ENCODE measurements at regions not wholly inside any gene's neighbourhood (a gene's known extent, or its start where the extent isn't known, plus 50 kb on each side); places are given as distances from the start of the nearest gene placed in this dataset.
"Not testable (repeated sequence)": the region's sequence is repeated elsewhere in the genome, so short reads cannot be mapped to it uniquely, and the experiment has no call there.

- not testable (repeated sequence) for DNase-seq
Observed at GRCh38 chr5:68020461-68020969, 195.0 kb upstream of the PIK3R1 start.

GRCh38 chr5:68015381-68016302 is 199.9 kb upstream of the PIK3R1 start:
- no peak for DNase-seq

DNA sequence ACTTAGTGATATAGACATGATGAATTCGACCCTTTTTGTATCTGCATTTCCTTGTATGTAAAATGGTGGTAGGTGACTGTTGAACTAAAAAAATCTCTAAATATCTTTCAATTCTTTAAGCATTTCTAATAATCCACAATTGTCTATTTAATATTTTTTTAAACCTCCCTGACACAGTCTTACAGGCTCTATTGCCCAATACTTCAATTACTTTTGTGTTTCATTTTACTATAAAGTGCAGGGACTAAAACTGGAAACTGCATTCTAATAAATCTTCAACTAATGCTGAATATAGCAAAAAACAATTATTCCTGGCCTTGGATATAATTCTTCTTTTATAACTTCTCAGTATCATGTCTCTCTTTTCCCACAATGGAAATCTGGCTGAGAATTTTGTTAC is 202.7 kb upstream of the PIK3R1 start:
- no peak for DNase-seq

DNA sequence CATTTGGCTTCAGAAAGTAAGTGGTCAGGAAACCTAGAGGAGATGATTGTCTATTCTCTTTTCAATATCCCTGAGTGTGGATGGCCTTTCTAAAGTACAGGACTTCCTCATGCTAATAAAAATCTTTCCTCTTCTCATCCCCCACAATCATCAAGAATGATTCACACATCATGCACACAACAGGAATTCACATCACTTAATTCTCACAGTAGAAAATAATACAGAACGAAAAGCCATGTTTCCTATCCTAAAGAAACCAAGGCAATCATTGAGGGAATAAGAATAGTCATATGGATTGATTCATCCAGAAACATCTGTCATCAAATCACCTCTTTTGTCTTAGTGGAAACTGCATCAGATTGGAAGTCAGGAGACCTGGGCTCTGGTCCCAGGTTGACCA is 203.1 kb upstream of the PIK3R1 start:
- DNase-seq: no peak

- DNase-seq: no peak
Observed at GRCh38 chr5:68011801-68012200, 203.8 kb upstream of the PIK3R1 start.

DNA sequence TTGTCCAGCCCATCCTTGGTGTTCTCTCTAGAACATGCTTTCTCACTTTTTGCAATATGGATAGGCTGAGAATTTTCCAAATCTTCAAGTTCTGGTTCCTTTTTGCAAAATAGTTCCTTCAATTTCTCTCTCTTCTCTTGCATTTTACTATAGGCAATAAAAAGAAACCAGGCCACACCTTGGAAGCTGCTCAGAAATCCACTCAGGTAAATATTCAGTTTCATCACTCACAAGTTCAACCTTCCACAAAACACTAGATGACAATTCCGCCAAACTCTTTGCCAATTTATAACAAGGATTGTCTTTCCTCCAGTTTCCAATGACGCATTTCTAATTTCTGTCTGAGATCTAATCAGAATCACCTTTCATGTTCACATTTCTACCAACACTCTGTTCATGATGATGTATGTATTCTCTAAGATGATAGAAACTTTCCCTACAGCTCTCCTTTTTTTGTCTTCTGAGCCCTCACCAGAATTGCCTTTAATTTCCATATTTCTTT is 204.2 kb upstream of the PIK3R1 start:
- no peak for DNase-seq

GRCh38 chr5:68010740-68011139 is 204.8 kb upstream of the PIK3R1 start:
- DNase-seq: no peak

DNA sequence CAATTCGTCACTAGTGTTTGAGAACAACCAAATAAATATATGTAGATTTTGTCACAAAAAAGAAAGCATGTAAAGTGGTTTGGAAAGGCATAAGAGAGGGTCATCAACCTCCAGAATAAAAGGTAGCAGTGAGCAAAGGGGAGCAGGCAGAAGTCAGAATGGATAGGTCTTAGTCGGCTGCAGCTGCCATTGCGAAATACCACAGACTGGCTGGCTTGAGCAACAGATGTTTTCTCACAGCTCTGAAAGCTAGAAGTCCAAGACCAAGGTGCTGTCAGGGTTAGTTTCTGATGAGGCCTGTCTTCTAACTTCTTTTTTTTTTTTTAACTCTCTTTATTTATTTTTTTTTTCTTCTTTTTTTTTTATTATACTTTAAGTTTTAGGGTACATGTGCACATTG is 208.1 kb upstream of the PIK3R1 start:
- no peak for DNase-seq

- no peak for DNase-seq
Observed at GRCh38 chr5:68002836-68003235, 212.7 kb upstream of the PIK3R1 start.

DNA sequence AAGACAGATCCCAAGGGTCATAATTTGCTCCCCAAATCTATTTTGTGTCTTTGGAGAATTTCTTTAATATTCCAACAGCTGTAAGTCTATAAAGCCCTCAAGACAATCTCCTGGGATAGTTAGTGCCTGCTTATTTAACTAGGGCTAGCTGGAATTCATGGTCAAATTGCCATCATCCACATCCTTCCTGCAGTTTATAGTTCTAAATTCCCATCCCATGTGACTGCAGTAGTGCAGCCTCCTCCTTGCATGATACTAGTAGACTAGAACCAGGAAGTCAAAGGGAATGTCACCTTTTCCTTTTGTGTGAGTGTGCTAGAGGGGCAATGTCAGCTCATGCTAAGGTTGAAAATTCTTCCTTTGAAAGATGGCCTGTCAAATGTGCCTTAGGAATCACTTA is 214.8 kb upstream of the PIK3R1 start:
- DNase-seq: no peak

DNA sequence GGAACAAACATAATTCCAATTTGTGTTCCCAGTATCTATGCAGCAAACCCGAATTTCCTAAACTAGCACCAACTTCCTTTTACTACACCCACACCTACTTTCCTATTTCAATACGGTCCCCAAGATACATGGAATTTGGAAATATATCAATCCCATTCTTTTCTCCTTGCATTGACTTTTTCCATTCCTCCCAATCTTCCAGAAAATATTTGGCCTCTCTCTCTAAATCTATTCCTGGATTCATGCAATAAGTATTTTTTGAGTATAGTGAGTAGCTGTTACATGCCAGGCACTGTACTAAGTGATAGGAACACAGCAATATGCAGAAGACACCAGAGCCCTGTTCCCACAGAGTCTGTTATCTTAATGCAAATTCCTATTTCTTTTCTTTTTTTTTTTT is 216.2 kb upstream of the PIK3R1 start:
- no peak for DNase-seq

DNA sequence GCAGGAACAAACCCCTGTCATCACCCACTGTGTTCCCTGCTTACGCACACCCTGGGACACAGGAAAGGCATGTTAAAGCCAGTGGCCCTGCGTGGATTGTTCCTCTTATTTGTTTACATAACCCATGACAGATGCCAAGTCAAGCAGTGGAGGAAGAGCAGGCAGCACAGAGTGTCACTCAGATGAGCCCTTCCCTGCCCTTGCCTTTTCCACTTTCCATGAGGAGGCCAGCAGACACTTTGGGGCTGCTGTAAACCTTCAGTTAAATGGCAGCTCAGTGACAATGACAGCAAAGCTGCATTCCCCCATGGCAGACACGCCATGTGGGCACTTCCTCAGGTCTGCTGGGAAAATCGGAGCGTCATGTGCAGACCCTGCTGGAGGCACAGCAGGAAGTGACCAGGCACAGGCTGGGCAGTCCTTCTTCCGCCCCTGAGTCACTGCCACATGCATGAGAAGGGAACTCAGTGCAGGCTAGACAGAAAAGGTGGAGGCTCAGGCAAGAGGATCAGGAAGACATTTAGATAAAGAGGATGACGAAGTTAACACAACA is 216.8 kb upstream of the PIK3R1 start:
- DNase-seq: no peak

DNA sequence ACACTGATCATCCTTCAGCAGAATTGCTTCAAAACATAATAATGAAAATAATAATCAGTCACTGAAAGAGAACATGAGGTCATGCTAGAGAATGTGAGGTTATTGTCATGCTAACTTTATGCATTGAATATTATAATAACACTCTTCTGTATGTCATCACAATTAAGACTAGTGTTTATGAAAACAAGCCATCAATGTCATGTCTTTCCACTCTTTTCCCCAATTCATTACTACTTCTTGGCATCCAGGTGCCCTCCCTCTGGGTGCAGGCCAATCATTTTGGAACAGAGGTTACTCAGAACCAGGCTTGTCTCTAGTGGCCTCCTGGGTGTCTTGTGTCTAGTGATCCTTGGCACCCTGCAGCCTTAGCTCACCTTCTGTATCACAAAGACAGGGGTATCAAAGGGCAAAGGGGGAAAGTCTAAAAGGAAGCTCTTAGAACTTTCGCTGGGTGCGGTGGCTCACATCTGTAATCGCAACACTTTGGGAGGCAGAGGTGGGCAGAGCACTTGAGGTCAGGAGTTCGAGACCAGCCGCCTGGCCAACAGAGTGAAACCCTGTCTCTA is 217.6 kb upstream of the PIK3R1 start:
- DNase-seq: no peak

DNA sequence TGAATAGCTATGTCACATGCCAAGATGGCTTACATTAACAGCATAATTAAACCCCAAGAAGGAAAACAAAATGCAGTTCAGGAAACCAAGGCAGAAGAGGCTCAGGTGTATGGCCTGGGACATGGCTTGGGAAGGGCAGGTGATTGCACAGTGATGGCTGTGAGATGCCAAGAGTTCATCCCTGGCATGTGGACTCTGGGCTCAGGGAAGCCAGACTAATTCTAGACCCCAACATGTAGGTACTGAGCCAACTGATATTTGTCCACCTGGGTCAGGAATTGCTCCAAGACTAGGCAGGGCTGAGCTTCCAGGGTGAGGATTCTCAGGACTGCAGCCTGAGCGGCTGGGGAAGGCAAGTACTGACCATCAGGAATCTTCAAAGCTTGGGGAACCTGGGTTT is 218.4 kb upstream of the PIK3R1 start:
- DNase-seq: no peak

GRCh38 chr5:67996596-67996995 is 219.0 kb upstream of the PIK3R1 start:
- DNase-seq: no peak

GRCh38 chr5:67992923-67993322 is 222.6 kb upstream of the PIK3R1 start:
- DNase-seq: no peak

DNA sequence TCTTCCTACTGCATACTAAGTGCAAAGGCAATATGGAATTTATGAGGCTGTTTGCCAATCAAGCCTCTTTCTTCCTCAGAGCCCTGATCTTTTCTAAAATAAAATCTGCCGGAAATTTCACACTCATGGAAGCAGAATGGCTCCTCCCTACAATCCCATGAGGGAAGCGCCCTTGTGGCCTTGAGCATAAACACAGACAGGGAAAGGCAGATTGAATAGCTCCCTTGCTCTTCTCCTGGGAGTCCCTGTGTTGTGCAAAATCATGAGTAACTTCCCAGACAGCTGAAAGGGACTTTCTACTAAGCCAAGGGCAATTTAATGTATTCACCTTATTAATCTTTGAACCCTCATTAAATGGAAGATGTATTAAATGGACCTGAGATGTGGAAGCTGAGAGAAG is 226.1 kb upstream of the PIK3R1 start:
- DNase-seq: no peak

- no peak for DNase-seq
Observed at GRCh38 chr5:67986761-67987160, 228.8 kb upstream of the PIK3R1 start.

DNA sequence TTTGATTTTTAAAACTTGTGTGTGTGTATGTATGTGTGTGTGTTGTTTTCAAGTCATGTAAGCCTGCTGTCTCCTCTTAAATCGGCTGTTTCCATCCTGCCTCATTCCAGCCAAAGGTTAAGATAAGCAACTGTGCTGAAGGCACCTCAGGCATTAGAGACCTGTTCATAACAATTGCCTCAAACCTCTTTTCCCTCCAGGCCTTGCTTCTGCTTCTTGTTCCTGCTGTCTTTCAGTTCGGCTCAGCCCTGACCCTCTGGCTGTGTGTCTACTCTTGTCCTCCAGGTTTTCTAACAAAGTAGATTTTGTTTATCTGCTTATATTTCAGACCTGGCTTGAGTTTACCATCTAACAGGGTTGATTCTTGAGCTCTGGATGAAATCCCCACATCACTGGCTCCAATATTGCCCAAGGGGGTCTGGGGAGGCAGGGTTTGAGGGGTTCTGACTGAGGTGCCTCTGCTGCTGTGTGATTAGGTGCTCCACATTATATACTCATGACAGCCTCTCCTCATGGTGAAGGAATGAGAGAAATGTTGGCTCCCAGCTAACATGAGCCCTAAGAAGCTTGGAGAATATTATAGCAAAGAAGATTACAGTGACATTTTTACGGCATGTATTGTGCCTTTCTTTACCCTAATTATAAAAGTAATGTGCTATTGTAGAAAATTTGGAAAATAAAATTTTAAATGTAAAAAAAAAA is 229.7 kb upstream of the PIK3R1 start:
- no peak for DNase-seq

DNA sequence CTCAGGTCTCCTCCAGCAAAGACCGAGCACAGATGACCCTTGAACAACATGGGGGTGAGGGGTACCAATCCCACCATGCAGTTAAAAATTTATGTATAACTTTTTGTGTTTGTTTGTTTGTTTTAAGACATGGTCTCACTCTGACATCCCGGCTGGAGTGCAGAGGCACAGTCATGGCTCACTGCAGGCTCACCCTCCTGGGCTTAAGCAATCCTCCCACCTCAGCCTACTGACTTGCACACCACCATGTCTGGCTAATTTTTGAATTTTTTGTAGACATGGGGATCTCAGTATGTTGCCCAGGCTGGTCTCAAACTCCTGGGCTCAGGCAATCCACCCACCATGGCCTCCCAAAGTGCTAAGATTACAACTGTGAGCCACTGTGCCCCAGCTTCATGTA is 231.0 kb upstream of the PIK3R1 start:
- DNase-seq: no peak

DNA sequence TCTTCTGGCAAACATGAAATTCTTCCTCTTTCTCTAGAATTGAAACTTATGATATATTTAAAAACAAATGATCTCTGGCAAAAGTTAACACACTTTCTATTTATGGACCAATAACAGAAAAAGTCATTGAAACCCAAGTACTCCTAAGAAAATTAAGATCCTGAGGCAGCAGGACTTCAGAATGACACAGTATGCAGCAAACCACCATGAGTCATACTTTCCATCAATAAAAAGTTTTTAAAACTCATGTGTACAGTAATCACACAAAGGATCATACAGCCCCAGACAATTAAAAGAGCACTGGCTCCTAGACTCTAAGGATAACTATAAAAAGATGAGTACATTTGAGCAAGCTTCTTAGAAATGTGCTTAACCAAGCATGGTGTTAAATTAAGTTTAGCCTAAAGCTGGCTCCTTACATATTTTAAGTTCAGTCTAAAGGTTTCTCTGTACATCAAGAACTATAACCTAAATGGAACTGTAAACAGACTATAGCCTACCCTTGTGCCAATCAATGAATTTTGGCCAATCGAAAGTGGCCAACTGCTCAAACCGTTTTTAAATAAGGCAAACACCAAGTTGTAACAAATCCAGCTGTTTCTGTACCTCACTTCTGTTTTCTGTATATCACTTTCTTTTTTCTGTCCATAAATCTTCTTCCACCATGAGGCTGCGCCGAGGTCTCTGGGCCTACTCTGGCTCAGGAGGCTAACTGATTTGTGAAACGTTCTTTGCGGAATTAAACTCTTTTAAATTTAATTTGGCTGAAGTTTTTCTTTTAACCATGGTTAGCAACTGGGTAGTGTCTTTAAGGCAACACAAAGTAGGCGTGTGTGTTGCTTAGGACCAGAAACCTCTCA is 232.1 kb upstream of the PIK3R1 start:
- DNase-seq: no peak

DNA sequence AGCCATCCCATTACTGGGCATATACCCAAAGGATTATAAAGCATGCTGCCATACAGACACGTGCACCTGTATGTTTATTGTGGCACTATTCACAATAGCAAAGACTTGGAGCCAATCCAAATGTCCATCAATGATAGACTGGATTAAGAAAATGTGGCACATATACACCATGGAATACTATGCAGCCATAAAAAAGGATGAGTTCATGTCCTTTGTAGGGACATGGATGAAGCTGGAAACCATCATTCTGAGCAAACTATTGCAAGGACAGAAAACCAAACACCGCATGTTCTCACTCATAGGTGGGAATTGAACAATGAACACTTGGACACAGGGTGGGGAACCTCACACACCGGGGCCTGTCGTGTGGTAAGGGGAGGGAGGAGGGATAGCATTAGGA is 233.4 kb upstream of the PIK3R1 start:
- DNase-seq: not testable (repeated sequence)
